Testis (tissue), 2 donors: ENCODE measurements at regions not wholly inside any gene's neighbourhood (a gene's known extent, or its start where the extent isn't known, plus 50 kb on each side); places are given as distances from the start of the nearest gene placed in this dataset.

Experiments used
- CTCF ChIP-seq, 3 experiments: fragments of 450-650 bp in 2 of 3; fragments of 200-600 bp in 1 of 3; sonication (generic) in 1 of 3; IDR thresholded peaks; one replicate each; pipeline ENCODE4 v1.5.1; 2016 to 2019; ENCODE audit warnings: antibody characterized with exemption in 3 of 3, mild to moderate bottlenecking in 2 of 3, moderate library complexity in 1 of 3
- POLR2A ChIP-seq: fragments of 450-650 bp; IDR thresholded peaks from one replicate; pipeline ENCODE4 v1.6.1; 2017; ENCODE audit warnings: antibody characterized with exemption, mild to moderate bottlenecking, moderate library complexity

- TF ChIP-seq CTCF (IDR thresholded peaks at IDR 0.05) (no peak), POLR2A (no peak)
These were observed 74.1 kb upstream of the NANOGP8 start for GRCh38 chr15:35159170-35159569.
